H1 (cell line): ENCODE measurements at regions not wholly inside any gene's neighbourhood (a gene's known extent, or its start where the extent isn't known, plus 50 kb on each side); places are given as distances from the start of the nearest gene placed in this dataset.

Experiments
- CTCF ChIA-PET: fragments of 300-600 bp; sonication (Branson Sonifier 250); formaldehyde crosslinking; loops from one replicate; lab custom pipeline; 2021; ENCODE audit not compliant: partially characterized antibody; lab: Charles Lee
- POLR2A ChIA-PET: fragments of 300-600 bp; sonication (Branson Sonifier 250); formaldehyde crosslinking; loops from one replicate; lab custom pipeline; 2021; ENCODE audit warnings: inconsistent platforms; ENCODE audit not compliant: partially characterized antibody; lab: Charles Lee
- DNase-seq, 2 experiments: peaks; one replicate each; pipeline versions ENCODE4 v3.0.0 to v3.0.0-alpha.2; 2010 to 2022; ENCODE audit warnings: low spot score in 2 of 2, low read depth in 1 of 2, mixed read lengths in 1 of 2
- FAIRE-seq: peaks from 2 replicates; lab custom pipeline; 2011; peaks lifted over from hg19 to GRCh38; lab: Jason Lieb, UNC
- H2AFZ ChIP-seq: 2 replicates; pipeline ENCODE4 v1.8.1; 2012; ENCODE audit warnings: low read length, inconsistent platforms
- H2AK5ac ChIP-seq: 2 replicates; pipeline ENCODE4 v1.6.1; 2013; ENCODE audit warnings: low read depth, low read length
- H2BK120ac ChIP-seq: replicated peaks from 2 replicates; pipeline ENCODE3; 2013; ENCODE audit warnings: low read depth, low read length, inconsistent platforms
- H2BK12ac ChIP-seq: 2 replicates; pipeline ENCODE4 v1.6.1; 2013; ENCODE audit warnings: low read depth, low read length
- H2BK15ac ChIP-seq: 2 replicates; pipeline ENCODE4 v1.6.1; 2013; ENCODE audit warnings: low read length
- H2BK20ac ChIP-seq: 2 replicates; pipeline ENCODE4 v1.6.1; 2013; ENCODE audit warnings: low read length
- H2BK5ac ChIP-seq: 2 replicates; pipeline ENCODE4 v1.6.1; 2013; ENCODE audit warnings: low read depth, low read length
- H3K14ac ChIP-seq: 2 replicates; pipeline ENCODE4 v1.6.1; 2013; ENCODE audit warnings: inconsistent platforms; ENCODE audit not compliant: insufficient read length
- H3K18ac ChIP-seq: 2 replicates; pipeline ENCODE4 v1.6.1; 2013; ENCODE audit warnings: low read length; ENCODE audit errors: extremely low read depth
- H3K23ac ChIP-seq: 2 replicates; pipeline ENCODE4 v1.6.1; 2013; ENCODE audit warnings: inconsistent platforms; ENCODE audit not compliant: insufficient read length
- H3K23me2 ChIP-seq: 2 replicates; pipeline ENCODE4 v1.6.1; 2013; ENCODE audit warnings: low read depth, low read length
- H3K27ac ChIP-seq: 2 replicates; pipeline ENCODE4 v1.6.1; 2011; ENCODE audit warnings: low read depth, low read length, inconsistent platforms
- H3K27me3 ChIP-seq, 4 experiments: replicated peaks in 1 of 4; 1 replicate in 1 of 4; 2 replicates in 3 of 4; pipeline versions ENCODE4 v1.6.1 to v1.8.1; 2011 to 2013; ENCODE audit warnings: low read length in 3 of 4, mild to moderate bottlenecking in 3 of 4, inconsistent platforms in 2 of 4, mixed read lengths in 2 of 4, moderate library complexity in 1 of 4; ENCODE audit not compliant: control insufficient read depth in 3 of 4, insufficient read depth in 3 of 4; ENCODE audit errors: extremely low read depth in 1 of 4
- H3K36me3 ChIP-seq, 4 experiments: 2 replicates each; pipeline versions ENCODE4 v1.6.1 to v1.8.1; 2011 to 2013; ENCODE audit warnings: mild to moderate bottlenecking in 4 of 4, low read length in 3 of 4, moderate library complexity in 2 of 4, control low read depth in 1 of 4, inconsistent platforms in 1 of 4; ENCODE audit not compliant: insufficient read depth in 4 of 4, control insufficient read depth in 2 of 4
- H3K4ac ChIP-seq: replicated peaks from 2 replicates; pipeline ENCODE3; 2013; ENCODE audit warnings: low read length, low read depth, mixed read lengths, inconsistent platforms; ENCODE audit not compliant: insufficient read length
- H3K4me1 ChIP-seq, 4 experiments: replicated peaks in 1 of 4; 1 replicate in 1 of 4; 2 replicates in 3 of 4; pipeline versions ENCODE4 v1.6.1 to v1.8.1; 2011 to 2013; ENCODE audit warnings: low read length in 3 of 4, inconsistent platforms in 2 of 4, mixed read lengths in 1 of 4; ENCODE audit not compliant: insufficient read depth in 4 of 4, control insufficient read depth in 3 of 4
- H3K4me2 ChIP-seq, 2 experiments: 2 replicates each; pipeline versions ENCODE4 v1.6.1 to v1.8.1; 2011 to 2013; ENCODE audit warnings: low read depth in 2 of 2, low read length in 2 of 2, control low read depth in 1 of 2, inconsistent platforms in 1 of 2, mild to moderate bottlenecking in 1 of 2; ENCODE audit not compliant: insufficient read depth in 1 of 2
- H3K4me3 ChIP-seq, 4 experiments: fragments of 200-600, 300-600 bp in 1 of 4; sonication (generic), shearing (Covaris generic), sonication (Bioruptor Twin) in 1 of 4; 2 replicates each; pipeline versions ENCODE4 v1.5.1 to v1.8.1; 2011 to 2016; ENCODE audit warnings: low read length in 4 of 4, low read depth in 3 of 4, control low read depth in 2 of 4, inconsistent platforms in 2 of 4, mild to moderate bottlenecking in 2 of 4, mixed read lengths in 1 of 4, moderate library complexity in 1 of 4; ENCODE audit not compliant: insufficient read depth in 2 of 4; ENCODE audit errors: extremely low read depth in 1 of 4
- H3K56ac ChIP-seq: replicated peaks from 2 replicates; pipeline ENCODE3; 2013; ENCODE audit warnings: low read depth, mild to moderate bottlenecking, mixed read lengths, low read length, inconsistent platforms; ENCODE audit not compliant: insufficient read length
- H3K79me1 ChIP-seq: 2 replicates; pipeline ENCODE4 v1.6.1; 2013; ENCODE audit warnings: low read depth, low read length, control low read depth
- H3K79me2 ChIP-seq, 2 experiments: 2 replicates each; pipeline versions ENCODE4 v1.6.1 to v1.8.1; 2012 to 2013; ENCODE audit warnings: low read length in 2 of 2, mild to moderate bottlenecking in 2 of 2, inconsistent platforms in 1 of 2; ENCODE audit not compliant: insufficient read depth in 2 of 2, control insufficient read depth in 1 of 2
- H3K9ac ChIP-seq, 4 experiments: replicated peaks in 1 of 4; 1 replicate in 1 of 4; 2 replicates in 3 of 4; pipeline versions ENCODE4 v1.6.1 to v1.8.1; 2011 to 2013; ENCODE audit warnings: low read depth in 3 of 4, low read length in 3 of 4, control low read depth in 2 of 4, mild to moderate bottlenecking in 2 of 4, moderate library complexity in 2 of 4, inconsistent platforms in 1 of 4; ENCODE audit errors: extremely low read depth in 1 of 4
- H3K9me3 ChIP-seq, 2 experiments: 2 replicates each; pipeline versions ENCODE4 v1.6.1 to v1.8.1; 2012 to 2013; ENCODE audit warnings: mild to moderate bottlenecking in 2 of 2, moderate library complexity in 2 of 2, control low read depth in 1 of 2, inconsistent platforms in 1 of 2, low read depth in 1 of 2, low read length in 1 of 2, mixed read lengths in 1 of 2; ENCODE audit not compliant: insufficient read depth in 2 of 2
- H4K20me1 ChIP-seq, 2 experiments: replicated peaks in 1 of 2; 2 replicates each; pipeline versions ENCODE3 to v1.8.1; 2011 to 2013; ENCODE audit warnings: inconsistent platforms in 2 of 2, low read length in 2 of 2, mild to moderate bottlenecking in 1 of 2; ENCODE audit not compliant: insufficient read depth in 2 of 2, control insufficient read depth in 1 of 2
- H4K5ac ChIP-seq: 2 replicates; pipeline ENCODE4 v1.6.1; 2013; ENCODE audit warnings: low read length, low read depth, mixed read lengths, inconsistent platforms; ENCODE audit not compliant: insufficient read length
- H4K8ac ChIP-seq: 2 replicates; pipeline ENCODE4 v1.8.0; 2013; ENCODE audit warnings: mild to moderate bottlenecking, moderate library complexity, low read length, inconsistent platforms; ENCODE audit not compliant: insufficient read depth; ENCODE audit errors: extremely low read depth
- H4K91ac ChIP-seq: replicated peaks from 2 replicates; pipeline ENCODE3; 2013; ENCODE audit warnings: low read length, mixed read lengths, inconsistent platforms; ENCODE audit not compliant: insufficient read length
- ASH2L ChIP-seq: fragments of 200-600, 300-600 bp; sonication (generic); IDR thresholded peaks from one replicate; pipeline ENCODE4 v1.7.1; 2017; ENCODE audit warnings: low read length
- EGR1 ChIP-seq: IDR thresholded peaks from 2 replicates; pipeline ENCODE4 v1.6.1; 2011; ENCODE audit warnings: low read depth, low read length, borderline replicate concordance
- GABPA ChIP-seq: IDR thresholded peaks from 2 replicates; pipeline ENCODE4 v1.6.1; 2011; ENCODE audit warnings: mild to moderate bottlenecking, low read length, moderate library complexity, borderline replicate concordance; ENCODE audit not compliant: insufficient read depth
- JUN ChIP-seq: IDR thresholded peaks from 2 replicates; pipeline ENCODE4 v1.6.1; 2011; ENCODE audit warnings: low read depth, mild to moderate bottlenecking, improper control_type of control experiment, low read length
- JUND ChIP-seq: IDR thresholded peaks from 2 replicates; pipeline ENCODE4 v1.6.1; 2011; ENCODE audit warnings: mild to moderate bottlenecking, improper control_type of control experiment, low read length
- KDM1A ChIP-seq: fragments of 200-600, 300-600 bp; sonication (generic); IDR thresholded peaks from 2 replicates; pipeline ENCODE4 v1.7.1; 2016; ENCODE audit warnings: mild to moderate bottlenecking, low read length, borderline replicate concordance
- KDM4A ChIP-seq: IDR thresholded peaks from one replicate; pipeline ENCODE4 v1.7.1; 2012; ENCODE audit warnings: low read depth, mild to moderate bottlenecking, moderate library complexity, low read length, inconsistent platforms; ENCODE audit not compliant: severe bottlenecking
- RFX5 ChIP-seq: IDR thresholded peaks from 2 replicates; pipeline ENCODE4 v1.6.1; 2011; ENCODE audit warnings: low read depth, low read length, improper control_type of control experiment, borderline replicate concordance
- SP2 ChIP-seq: IDR thresholded peaks from 2 replicates; pipeline ENCODE4 v1.6.1; 2012; ENCODE audit warnings: mild to moderate bottlenecking, low read length, inconsistent platforms
- ZNF274 ChIP-seq: IDR thresholded peaks from 2 replicates; pipeline ENCODE4 v1.7.0; 2012; ENCODE audit warnings: low read length, borderline replicate concordance; ENCODE audit errors: extremely low read depth
- WGBS, 2 experiments: shearing (Covaris generic) in 1 of 2; methylation state at CpG; one replicate each; pipeline versions ENCODE4 v1.1.6 to v1.1.7; 2013 to 2015; ENCODE audit warnings: low lambda C conversion rate in 2 of 2, mixed read lengths in 2 of 2, inconsistent platforms in 1 of 2, low coverage in 1 of 2, missing lambda C conversion rate in 1 of 2; ENCODE audit not compliant: insufficient replicate concordance in 2 of 2, insufficient coverage in 1 of 2, insufficient read length in 1 of 2; ENCODE audit errors: extremely low coverage in 1 of 2, missing lambda C conversion rate in 1 of 2; 5-methylcytosine and 5-hydroxymethylcytosine counted together
- TF ChIP-seq, protein P1 (sequence below), 3 experiments: IDR thresholded peaks; 1 replicate in 2 of 3; 2 replicates in 1 of 3; pipeline versions ENCODE4 v1.5.1 to v1.6.1; 2011; ENCODE audit warnings: low read length in 3 of 3, mild to moderate bottlenecking in 3 of 3, inconsistent platforms in 2 of 3, low read depth in 1 of 3, moderate library complexity in 1 of 3; ENCODE audit not compliant: insufficient read depth in 1 of 3; ENCODE audit errors: control extremely low read depth in 1 of 3
- TF ChIP-seq, protein P2 (sequence below): IDR thresholded peaks from 2 replicates; pipeline ENCODE4 v1.6.1; 2012; ENCODE audit warnings: inconsistent platforms

DNA sequence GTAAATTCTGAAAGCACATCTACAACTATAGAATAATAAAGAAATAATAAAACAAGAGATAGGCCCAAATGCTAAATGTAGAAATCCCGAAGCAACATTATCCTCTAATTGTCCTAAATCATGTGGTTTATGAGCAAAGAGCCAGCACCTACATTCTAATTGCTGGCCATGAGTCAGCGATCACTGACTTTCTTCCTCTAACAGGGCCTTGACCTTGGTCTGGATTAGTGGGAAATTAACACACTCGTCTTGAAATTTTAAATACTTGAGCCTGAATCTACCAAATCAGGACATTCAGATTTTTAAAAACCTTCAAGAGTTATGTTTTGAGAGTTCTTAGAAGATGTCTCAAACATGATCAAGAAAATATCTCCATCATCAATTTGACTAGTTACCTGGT is 727.6 kb downstream of the METTL15 start:
- H2BK20ac ChIP-seq = peak overlapping the region; percentile 16; the same call in 1 of the 2 replicates
- peaks cover 0 to 3% (median 0%) of the 10 kb centered on the region in 4 experiments; a peak in 2 of 7 replicates for H3K4me1 ChIP-seq
- H2AFZ ChIP-seq = no peak overlapping the region
- no peak overlapping the region for H2AK5ac ChIP-seq
- H4K8ac ChIP-seq = no peak overlapping the region
- H3K27ac ChIP-seq = no peak overlapping the region
- no peak overlapping the region for H4K5ac ChIP-seq
- H4K20me1 ChIP-seq = no peaks in the 10 kb centered on the region
- H3K18ac ChIP-seq = no peak overlapping the region
- no peak overlapping the region for H3K23ac ChIP-seq
- WGBS, 2 experiments = 87% methylated on average over 3 of the region's 3 CpGs; no CpG with 5 or more reads in 1 of the 2 experiments
- no peak overlapping the region for H3K4me2 ChIP-seq
- H2BK120ac ChIP-seq = peak overlapping the region; percentile 82
- no peak overlapping the region for H3K14ac ChIP-seq
- H3K27me3 ChIP-seq = no peaks in the 10 kb centered on the region
- H3K36me3 ChIP-seq = no peaks in the 10 kb centered on the region
- DNase-seq = no peak
- H3K4me3 ChIP-seq = no peak overlapping the region
- H3K9ac ChIP-seq = no peak overlapping the region
- H2BK5ac ChIP-seq = peak overlapping the region; percentile 77; the same call in 1 of the 2 replicates
- no peak overlapping the region for H2BK12ac ChIP-seq
- peak overlapping the region; percentile 79 for H4K91ac ChIP-seq
- ChIA-PET POLR2A (no interaction called here), CTCF (no interaction called here)
- H2BK15ac ChIP-seq = no peak overlapping the region
- H3K4ac ChIP-seq = no peak overlapping the region
- H3K23me2 ChIP-seq = no peaks in the 10 kb centered on the region
- no peak overlapping the region for H3K56ac ChIP-seq
- no peak for FAIRE-seq
- H3K79me2 ChIP-seq = no peaks in the 10 kb centered on the region
- H3K79me1 ChIP-seq = no peaks in the 10 kb centered on the region
- H3K9me3 ChIP-seq = no peaks in the 10 kb centered on the region
- TF ChIP-seq ASH2L (no peak), ZNF274 (no peak), RFX5 (no peak), JUN (no peak), GABPA (no peak), SP2 (no peak), JUND (no peak), KDM1A (no peak), EGR1 (no peak), KDM4A (no peak)
- TF ChIP-seq, protein P1, sequence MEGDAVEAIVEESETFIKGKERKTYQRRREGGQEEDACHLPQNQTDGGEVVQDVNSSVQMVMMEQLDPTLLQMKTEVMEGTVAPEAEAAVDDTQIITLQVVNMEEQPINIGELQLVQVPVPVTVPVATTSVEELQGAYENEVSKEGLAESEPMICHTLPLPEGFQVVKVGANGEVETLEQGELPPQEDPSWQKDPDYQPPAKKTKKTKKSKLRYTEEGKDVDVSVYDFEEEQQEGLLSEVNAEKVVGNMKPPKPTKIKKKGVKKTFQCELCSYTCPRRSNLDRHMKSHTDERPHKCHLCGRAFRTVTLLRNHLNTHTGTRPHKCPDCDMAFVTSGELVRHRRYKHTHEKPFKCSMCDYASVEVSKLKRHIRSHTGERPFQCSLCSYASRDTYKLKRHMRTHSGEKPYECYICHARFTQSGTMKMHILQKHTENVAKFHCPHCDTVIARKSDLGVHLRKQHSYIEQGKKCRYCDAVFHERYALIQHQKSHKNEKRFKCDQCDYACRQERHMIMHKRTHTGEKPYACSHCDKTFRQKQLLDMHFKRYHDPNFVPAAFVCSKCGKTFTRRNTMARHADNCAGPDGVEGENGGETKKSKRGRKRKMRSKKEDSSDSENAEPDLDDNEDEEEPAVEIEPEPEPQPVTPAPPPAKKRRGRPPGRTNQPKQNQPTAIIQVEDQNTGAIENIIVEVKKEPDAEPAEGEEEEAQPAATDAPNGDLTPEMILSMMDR (IDR thresholded peaks at IDR 0.05; ENCODE audit: control extremely low read depth in 1 of 3, insufficient read depth in 1 of 3, low read depth in 1 of 3, low read length in 3 of 3) = no peak
- TF ChIP-seq, protein P2, sequence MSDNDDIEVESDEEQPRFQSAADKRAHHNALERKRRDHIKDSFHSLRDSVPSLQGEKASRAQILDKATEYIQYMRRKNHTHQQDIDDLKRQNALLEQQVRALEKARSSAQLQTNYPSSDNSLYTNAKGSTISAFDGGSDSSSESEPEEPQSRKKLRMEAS = no peak
